ENCODE measurements at regions not wholly inside any gene's neighbourhood (a gene's known extent, or its start where the extent isn't known, plus 50 kb on each side); places are given as distances from the start of the nearest gene placed in this dataset.

DNA sequence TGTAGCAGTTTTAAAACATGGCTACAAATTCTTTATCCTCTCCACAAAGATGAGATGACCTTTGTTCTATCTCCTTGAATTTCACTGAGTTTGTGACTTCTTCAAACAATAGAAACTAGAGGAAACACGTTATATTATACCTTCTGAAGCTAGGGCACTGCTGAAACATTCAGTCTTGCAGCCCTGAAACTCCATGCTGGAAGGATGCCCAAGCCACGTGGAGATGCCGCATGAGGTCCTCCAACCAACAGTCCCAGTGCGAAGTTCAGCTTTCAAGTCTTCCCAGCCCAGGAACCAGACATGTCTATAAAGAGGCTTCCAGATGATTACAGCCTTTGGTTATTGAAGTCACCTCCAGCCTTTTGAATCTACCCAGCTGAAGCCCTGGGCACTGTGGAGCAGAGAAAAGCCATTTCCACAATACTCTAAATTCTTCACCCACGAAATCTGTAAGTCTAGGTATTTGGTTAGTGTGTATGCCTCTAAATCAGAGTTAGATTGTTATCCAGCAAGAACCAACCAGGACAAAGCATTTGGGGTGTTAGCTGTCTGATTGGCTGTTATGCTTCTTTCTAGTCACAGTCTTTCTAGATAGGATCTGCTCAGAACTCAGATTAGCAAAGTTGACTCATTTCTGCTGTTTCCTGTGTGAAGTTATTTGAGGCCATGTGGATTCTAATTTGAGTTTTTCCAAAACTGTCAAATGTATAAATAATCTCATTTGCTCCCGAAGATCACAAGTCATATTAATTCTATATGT lies 186.5 kb upstream of the TMEM72 start:
- TF ChIP-seq, protein P1, sequence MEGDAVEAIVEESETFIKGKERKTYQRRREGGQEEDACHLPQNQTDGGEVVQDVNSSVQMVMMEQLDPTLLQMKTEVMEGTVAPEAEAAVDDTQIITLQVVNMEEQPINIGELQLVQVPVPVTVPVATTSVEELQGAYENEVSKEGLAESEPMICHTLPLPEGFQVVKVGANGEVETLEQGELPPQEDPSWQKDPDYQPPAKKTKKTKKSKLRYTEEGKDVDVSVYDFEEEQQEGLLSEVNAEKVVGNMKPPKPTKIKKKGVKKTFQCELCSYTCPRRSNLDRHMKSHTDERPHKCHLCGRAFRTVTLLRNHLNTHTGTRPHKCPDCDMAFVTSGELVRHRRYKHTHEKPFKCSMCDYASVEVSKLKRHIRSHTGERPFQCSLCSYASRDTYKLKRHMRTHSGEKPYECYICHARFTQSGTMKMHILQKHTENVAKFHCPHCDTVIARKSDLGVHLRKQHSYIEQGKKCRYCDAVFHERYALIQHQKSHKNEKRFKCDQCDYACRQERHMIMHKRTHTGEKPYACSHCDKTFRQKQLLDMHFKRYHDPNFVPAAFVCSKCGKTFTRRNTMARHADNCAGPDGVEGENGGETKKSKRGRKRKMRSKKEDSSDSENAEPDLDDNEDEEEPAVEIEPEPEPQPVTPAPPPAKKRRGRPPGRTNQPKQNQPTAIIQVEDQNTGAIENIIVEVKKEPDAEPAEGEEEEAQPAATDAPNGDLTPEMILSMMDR (IDR thresholded peaks at IDR 0.05) = no peak
- no peak for DNase-seq (ENCODE audit: low spot score)
- no peak overlapping the region for H3K4me3 Mint-ChIP-seq (ENCODE audit: unreplicated experiment)
- peak overlapping the region; percentile 98 for H3K27ac Mint-ChIP-seq (ENCODE audit: unreplicated experiment)
- no peaks in the 10 kb centered on the region for H3K36me3 Mint-ChIP-seq (ENCODE audit: low read depth)
- peaks cover 22% of the 10 kb centered on the region for H3K9me3 Mint-ChIP-seq (ENCODE audit: low read depth)
- H3K27me3 Mint-ChIP-seq (ENCODE audit: low read depth) = no peaks in the 10 kb centered on the region
- H3K4me1 Mint-ChIP-seq (ENCODE audit: low read depth) = peaks cover 45% of the 10 kb centered on the region

DNA sequence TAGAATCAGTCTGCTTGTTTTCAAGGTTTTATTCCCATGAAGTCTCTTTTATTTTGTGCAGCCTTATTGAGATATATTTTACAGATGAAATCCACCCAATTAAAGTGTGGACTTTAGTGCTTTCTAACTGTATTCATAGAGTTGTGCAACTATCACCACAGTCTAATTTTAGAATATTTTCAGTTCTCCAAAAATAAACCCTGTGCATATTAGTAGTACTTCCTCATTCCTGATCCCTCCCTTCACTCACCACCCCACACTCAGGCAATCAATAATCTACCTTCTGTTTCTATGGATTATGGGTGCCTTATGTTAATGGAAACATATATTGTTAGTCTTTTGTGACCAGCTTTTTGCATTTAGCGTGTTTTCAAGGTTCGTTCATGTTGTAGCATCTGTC lies 185.7 kb upstream of the TMEM72 start:
- peaks cover 25% of the 10 kb centered on the region for H3K9me3 Mint-ChIP-seq (ENCODE audit: low read depth)
- H3K36me3 Mint-ChIP-seq (ENCODE audit: low read depth) = peaks cover 2% of the 10 kb centered on the region
- H3K27ac Mint-ChIP-seq (ENCODE audit: unreplicated experiment) = peak overlapping the region; percentile 98
- no peaks in the 10 kb centered on the region for H3K27me3 Mint-ChIP-seq (ENCODE audit: low read depth)
- H3K4me3 Mint-ChIP-seq (ENCODE audit: unreplicated experiment) = no peak overlapping the region
- peaks cover 45% of the 10 kb centered on the region for H3K4me1 Mint-ChIP-seq (ENCODE audit: low read depth)
- DNase-seq (ENCODE audit: low spot score) = no peak
- TF ChIP-seq, protein P1 (IDR thresholded peaks at IDR 0.05) = no peak

DNA sequence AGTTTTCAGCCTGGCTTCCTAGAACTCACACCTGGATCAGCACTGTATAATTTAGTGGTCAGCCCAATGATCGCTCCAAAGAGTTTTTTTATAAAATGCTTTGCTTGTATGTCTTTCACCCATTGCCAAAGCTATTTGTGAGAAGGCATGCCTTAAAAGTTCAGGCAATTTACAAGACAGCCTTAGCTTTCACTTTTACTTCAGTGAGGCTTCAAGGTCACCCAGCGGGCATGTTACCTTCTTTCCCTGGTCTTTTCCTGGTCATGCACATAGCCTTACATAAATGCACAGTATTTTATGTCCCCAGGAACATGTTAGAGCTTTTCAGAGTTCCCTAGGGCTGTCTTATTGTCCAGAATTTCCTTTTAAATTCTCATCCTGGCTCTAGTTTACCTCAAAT lies 179.9 kb upstream of the TMEM72 start:
- H3K4me3 Mint-ChIP-seq (ENCODE audit: unreplicated experiment) = no peak overlapping the region
- H3K36me3 Mint-ChIP-seq (ENCODE audit: low read depth) = peaks cover 4% of the 10 kb centered on the region
- H3K27ac Mint-ChIP-seq (ENCODE audit: unreplicated experiment) = no peak overlapping the region
- no peaks in the 10 kb centered on the region for H3K27me3 Mint-ChIP-seq (ENCODE audit: low read depth)
- TF ChIP-seq, protein P1 (IDR thresholded peaks at IDR 0.05) = no peak
- H3K9me3 Mint-ChIP-seq (ENCODE audit: low read depth) = peaks cover 23% of the 10 kb centered on the region
- H3K4me1 Mint-ChIP-seq (ENCODE audit: low read depth) = peaks cover 9% of the 10 kb centered on the region
- DNase-seq (ENCODE audit: low spot score) = no peak

DNA sequence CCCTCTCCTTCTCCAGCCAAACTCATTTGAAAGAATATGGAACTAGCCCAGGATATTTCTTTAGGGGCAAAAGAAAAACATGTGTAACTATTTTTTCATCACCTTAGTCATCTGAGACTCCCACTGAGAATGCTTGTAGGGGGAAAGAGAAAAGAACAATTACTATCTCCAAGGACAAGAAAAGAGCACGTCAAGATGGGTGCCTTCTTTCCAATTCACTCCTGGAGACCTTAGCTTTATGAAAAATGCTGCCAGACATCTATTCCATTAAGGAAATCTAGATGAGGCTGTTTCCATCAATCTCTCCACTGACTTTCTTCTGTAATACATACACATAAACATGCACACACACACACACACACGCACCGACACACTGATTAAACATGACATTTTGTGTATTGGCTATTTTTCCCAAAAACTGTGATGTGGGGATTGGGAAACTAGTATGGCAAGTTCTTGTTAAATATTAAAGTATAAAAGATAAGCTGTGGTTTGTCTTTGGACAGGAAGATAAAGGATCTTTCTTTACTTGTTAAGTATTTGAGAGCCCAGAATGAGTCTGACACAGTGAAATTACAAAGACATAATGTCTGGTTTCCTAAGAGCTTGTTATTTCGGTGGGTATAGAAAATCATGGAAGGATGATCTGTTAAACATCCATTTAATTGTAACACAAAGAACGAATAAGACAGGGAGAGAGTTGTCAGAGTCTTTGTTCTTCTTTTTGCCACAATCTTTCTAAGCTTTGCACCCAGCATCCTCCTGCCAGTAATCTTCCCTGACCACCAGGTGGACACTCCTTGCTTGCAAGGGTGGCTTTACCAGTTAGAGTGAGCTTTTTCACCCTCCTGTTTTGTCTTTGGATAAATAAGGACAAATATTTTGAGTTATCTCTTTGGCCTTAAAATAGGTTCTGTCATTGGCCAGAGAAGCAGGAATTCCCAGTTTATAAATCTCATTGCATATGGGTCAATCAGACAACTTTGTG lies 177.3 kb upstream of the TMEM72 start:
- Mint-ChIP-seq H3K27ac (ENCODE audit: unreplicated experiment) (no peak overlapping the region), H3K4me3 (ENCODE audit: unreplicated experiment) (no peak overlapping the region), H3K9me3 (ENCODE audit: low read depth) (peaks cover 12% of the 10 kb centered on the region), H3K4me1 (ENCODE audit: low read depth) (peaks cover 9% of the 10 kb centered on the region), H3K36me3 (ENCODE audit: low read depth) (peaks cover 6% of the 10 kb centered on the region), H3K27me3 (ENCODE audit: low read depth) (no peaks in the 10 kb centered on the region)
- TF ChIP-seq, protein P1 (IDR thresholded peaks at IDR 0.05) = peak; percentile 44
- DNase-seq (ENCODE audit: low spot score) = no peak

DNA sequence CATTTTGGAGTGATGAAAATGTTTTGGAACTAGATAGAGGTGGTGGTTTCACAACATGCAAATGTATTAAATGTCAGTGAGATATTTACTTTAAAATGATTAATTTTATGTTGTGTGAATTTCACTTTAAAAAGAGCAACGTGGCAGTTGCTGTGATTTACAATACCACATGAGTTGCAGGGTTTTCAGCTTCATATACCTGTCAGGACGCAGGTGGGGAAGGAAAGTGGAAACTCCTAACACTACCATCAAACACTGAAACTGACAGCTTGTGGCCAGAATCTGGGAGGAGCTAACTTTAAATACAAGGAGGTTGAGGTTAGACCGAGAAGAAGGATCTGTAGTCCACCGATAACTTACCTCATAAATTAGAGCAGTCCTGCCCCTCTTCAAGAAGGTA lies 168.9 kb upstream of the TMEM72 start:
- H3K36me3 Mint-ChIP-seq (ENCODE audit: low read depth) = peaks cover 2% of the 10 kb centered on the region
- H3K27ac Mint-ChIP-seq (ENCODE audit: unreplicated experiment) = no peak overlapping the region
- no peak for DNase-seq (ENCODE audit: low spot score)
- H3K27me3 Mint-ChIP-seq (ENCODE audit: low read depth) = no peaks in the 10 kb centered on the region
- TF ChIP-seq, protein P1 (IDR thresholded peaks at IDR 0.05) = no peak
- no peak overlapping the region for H3K4me3 Mint-ChIP-seq (ENCODE audit: unreplicated experiment)
- H3K4me1 Mint-ChIP-seq (ENCODE audit: low read depth) = peaks cover 7% of the 10 kb centered on the region
- peaks cover 2% of the 10 kb centered on the region for H3K9me3 Mint-ChIP-seq (ENCODE audit: low read depth)

All from chondrocyte (in vitro differentiated cells).